Right forelimb (tissue), 1 donor: ENCODE measurements at regions not wholly inside any gene's neighbourhood (a gene's known extent, or its start where the extent isn't known, plus 50 kb on each side); places are given as distances from the start of the nearest gene placed in this dataset.
"Not testable (repeated sequence)": the region's sequence is repeated elsewhere in the genome, so short reads cannot be mapped to it uniquely, and the experiment has no call there.

Experiments used
- DNase-seq: peaks from one replicate; pipeline ENCODE4 v3.0.0-alpha.2; 2018

GRCh38 chr1:223025190-223025734, 117.8 kb downstream of the TLR5 start:
- DNase-seq: not testable (repeated sequence)

- DNase-seq: not testable (repeated sequence)
Measured at GRCh38 chr1:223026639-223027038, 116.4 kb downstream of the TLR5 start.

- no peak for DNase-seq
Measured at GRCh38 chr1:223029985-223030769, 112.9 kb downstream of the TLR5 start.

GRCh38 chr1:223030871-223031400, 112.1 kb downstream of the TLR5 start:
- no peak for DNase-seq

GRCh38 chr1:223031733-223032601, 111.1 kb downstream of the TLR5 start:
- DNase-seq: peak; percentile 85

GRCh38 chr1:223033658-223034057, 109.4 kb downstream of the TLR5 start:
- DNase-seq: no peak

- no peak for DNase-seq
Measured at GRCh38 chr1:223034270-223034798, 108.7 kb downstream of the TLR5 start.

GRCh38 chr1:223035724-223036478, 107.1 kb downstream of the TLR5 start:
- no peak for DNase-seq

- DNase-seq: no peak
Measured at GRCh38 chr1:223036479-223036845, 106.6 kb downstream of the TLR5 start.

GRCh38 chr1:223037845-223038244, 105.2 kb downstream of the TLR5 start:
- no peak for DNase-seq

GRCh38 chr1:223038288-223039006, 104.6 kb downstream of the TLR5 start:
- no peak for DNase-seq

GRCh38 chr1:223039990-223040389, 103.1 kb downstream of the TLR5 start:
- no peak for DNase-seq

GRCh38 chr1:223041481-223041880, 101.6 kb downstream of the TLR5 start:
- no peak for DNase-seq

- DNase-seq: no peak
Measured at GRCh38 chr1:223045164-223045957, 97.7 kb downstream of the TLR5 start.

- DNase-seq: no peak
Measured at GRCh38 chr1:223046011-223046410, 97.0 kb downstream of the TLR5 start.

- not testable (repeated sequence) for DNase-seq
Measured at GRCh38 chr1:223046463-223046862, 96.6 kb downstream of the TLR5 start.

- DNase-seq: no peak
Measured at GRCh38 chr1:223048026-223048425, 95.0 kb downstream of the TLR5 start.

GRCh38 chr1:223052462-223052861, 90.6 kb downstream of the TLR5 start:
- DNase-seq: no peak

- no peak for DNase-seq
Measured at GRCh38 chr1:223052931-223053330, 90.1 kb downstream of the TLR5 start.

GRCh38 chr1:223056802-223057201, 86.2 kb downstream of the TLR5 start:
- DNase-seq: no peak

- no peak for DNase-seq
Measured at GRCh38 chr1:223057569-223058093, 85.4 kb downstream of the TLR5 start.
